Activated CD4-positive, CD25-positive, alpha-beta regulatory T cell (primary cell): ENCODE measurements at regions not wholly inside any gene's neighbourhood (a gene's known extent, or its start where the extent isn't known, plus 50 kb on each side); places are given as distances from the start of the nearest gene placed in this dataset.
A peak's percentile ranks its signal among the peaks of the same experiment; 100 is the strongest.

Source experiments
- DNase-seq, 4 experiments: peaks; one replicate each; lab custom pipeline; 2025; lab: John Stamatoyannopoulos, UW

GRCh38 chr17:77458202-77459017 lies 317.6 kb downstream of the SEC14L1 start:
- no peak for DNase-seq

GRCh38 chr17:77459018-77459755 lies 318.4 kb downstream of the SEC14L1 start:
- DNase-seq = no peak

- DNase-seq = no peak
These were observed 319.8 kb downstream of the SEC14L1 start for GRCh38 chr17:77460514-77461046.

- no peak for DNase-seq
These were observed 320.7 kb downstream of the SEC14L1 start for GRCh38 chr17:77461277-77462057.

- no peak for DNase-seq
These were observed 321.3 kb downstream of the SEC14L1 start for GRCh38 chr17:77462090-77462489.

GRCh38 chr17:77462553-77463497 lies 322.1 kb downstream of the SEC14L1 start:
- DNase-seq = no peak

- no peak for DNase-seq
These were observed 324.2 kb downstream of the SEC14L1 start for GRCh38 chr17:77464988-77465357.

GRCh38 chr17:77465358-77466041 lies 324.7 kb downstream of the SEC14L1 start:
- peak; percentile 35 to 67 (median 59) for DNase-seq

- DNase-seq = no peak
These were observed 325.4 kb downstream of the SEC14L1 start for GRCh38 chr17:77466140-77466539.

GRCh38 chr17:77466596-77467223 lies 325.9 kb downstream of the SEC14L1 start:
- no peak for DNase-seq

- DNase-seq = no peak
These were observed 326.8 kb downstream of the SEC14L1 start for GRCh38 chr17:77467521-77467920.

- DNase-seq = no peak
These were observed 328.1 kb downstream of the SEC14L1 start for GRCh38 chr17:77468897-77469296.

GRCh38 chr17:77470330-77470786 lies 329.6 kb downstream of the SEC14L1 start:
- DNase-seq = no peak

- no peak for DNase-seq
These were observed 330.3 kb downstream of the SEC14L1 start for GRCh38 chr17:77470800-77471733.

GRCh38 chr17:77471984-77472461 lies 331.3 kb downstream of the SEC14L1 start:
- no peak for DNase-seq

GRCh38 chr17:77472468-77473310 lies 331.9 kb downstream of the SEC14L1 start:
- DNase-seq = no peak

GRCh38 chr17:77473615-77474226 lies 333.0 kb downstream of the SEC14L1 start:
- DNase-seq = no peak
